Neural progenitor cell (in vitro differentiated cells): ENCODE measurements at regions not wholly inside any gene's neighbourhood (a gene's known extent, or its start where the extent isn't known, plus 50 kb on each side); places are given as distances from the start of the nearest gene placed in this dataset.

Experiments used
- EZH2 ChIP-seq: fragments of 200-600 bp; sonication (generic); IDR thresholded peaks from 2 replicates; pipeline ENCODE4 v1.6.1; 2017; ENCODE audit warnings: antibody characterized with exemption, mild to moderate bottlenecking, moderate library complexity
- TF ChIP-seq, protein P1 (sequence below): fragments of 200-600 bp; sonication (generic); IDR thresholded peaks from 2 replicates; pipeline ENCODE4 v1.5.1; 2017; ENCODE audit warnings: antibody characterized with exemption, mild to moderate bottlenecking

DNA sequence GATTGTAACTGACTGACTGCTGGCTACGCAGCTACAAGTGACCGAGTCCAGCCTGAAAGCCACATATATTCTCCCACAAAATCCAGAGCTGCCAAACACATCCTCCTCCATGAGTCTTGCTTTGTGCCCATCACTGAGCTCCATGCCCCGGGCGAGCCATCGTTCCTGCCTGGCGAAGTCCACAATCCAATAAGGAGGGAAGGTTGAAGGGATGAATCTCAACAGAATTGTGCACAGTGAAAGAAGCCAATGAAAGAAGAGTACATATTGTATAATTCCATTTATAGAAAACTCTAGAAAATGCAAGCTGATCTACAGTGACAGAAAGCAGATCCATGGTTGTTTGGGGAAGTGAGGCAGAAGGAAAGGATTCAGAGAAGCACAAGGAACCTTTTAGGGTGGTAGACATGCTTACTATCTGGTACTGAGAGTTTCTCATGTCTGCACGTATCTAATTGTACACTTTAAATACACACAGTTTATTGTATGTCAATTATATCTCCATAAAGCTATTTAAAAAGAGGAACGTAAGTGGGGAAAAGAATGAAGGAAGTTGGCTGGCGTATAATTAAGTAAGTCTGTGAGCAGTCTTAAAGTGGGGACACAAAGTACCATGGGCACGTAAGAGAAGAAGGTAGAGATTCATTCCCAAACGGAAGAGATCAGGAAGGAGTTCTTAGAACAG, 115.9 kb upstream of the JUN start:
- TF ChIP-seq, protein P1, sequence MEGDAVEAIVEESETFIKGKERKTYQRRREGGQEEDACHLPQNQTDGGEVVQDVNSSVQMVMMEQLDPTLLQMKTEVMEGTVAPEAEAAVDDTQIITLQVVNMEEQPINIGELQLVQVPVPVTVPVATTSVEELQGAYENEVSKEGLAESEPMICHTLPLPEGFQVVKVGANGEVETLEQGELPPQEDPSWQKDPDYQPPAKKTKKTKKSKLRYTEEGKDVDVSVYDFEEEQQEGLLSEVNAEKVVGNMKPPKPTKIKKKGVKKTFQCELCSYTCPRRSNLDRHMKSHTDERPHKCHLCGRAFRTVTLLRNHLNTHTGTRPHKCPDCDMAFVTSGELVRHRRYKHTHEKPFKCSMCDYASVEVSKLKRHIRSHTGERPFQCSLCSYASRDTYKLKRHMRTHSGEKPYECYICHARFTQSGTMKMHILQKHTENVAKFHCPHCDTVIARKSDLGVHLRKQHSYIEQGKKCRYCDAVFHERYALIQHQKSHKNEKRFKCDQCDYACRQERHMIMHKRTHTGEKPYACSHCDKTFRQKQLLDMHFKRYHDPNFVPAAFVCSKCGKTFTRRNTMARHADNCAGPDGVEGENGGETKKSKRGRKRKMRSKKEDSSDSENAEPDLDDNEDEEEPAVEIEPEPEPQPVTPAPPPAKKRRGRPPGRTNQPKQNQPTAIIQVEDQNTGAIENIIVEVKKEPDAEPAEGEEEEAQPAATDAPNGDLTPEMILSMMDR = no peak
- TF ChIP-seq EZH2 = no peak
